Erythroblast (primary cell): ENCODE measurements at regions not wholly inside any gene's neighbourhood (a gene's known extent, or its start where the extent isn't known, plus 50 kb on each side); places are given as distances from the start of the nearest gene placed in this dataset.

Experiments
- GATA1 ChIP-seq: IDR thresholded peaks from 2 replicates; pipeline ENCODE4 v1.6.1; 2011; ENCODE audit warnings: low read depth, mild to moderate bottlenecking, control low read depth, low read length, moderate library complexity
- POLR2A ChIP-seq: IDR thresholded peaks from 2 replicates; pipeline ENCODE4 v1.6.1; 2011; ENCODE audit warnings: mild to moderate bottlenecking, low read length

GRCh38 chr5:61657010-61657409 is 325.0 kb downstream of the ZSWIM6 start:
- no peak for TF ChIP-seq POLR2A
- TF ChIP-seq GATA1 = no peak
